ENCODE measurements at regions not wholly inside any gene's neighbourhood (a gene's known extent, or its start where the extent isn't known, plus 50 kb on each side); places are given as distances from the start of the nearest gene placed in this dataset.

- ChIA-PET CTCF (no interaction called here), POLR2A (no interaction called here)
- H3K27ac Mint-ChIP-seq, result no peak overlapping the region
- Histone ChIP-seq H3K4me2 (replicated peaks; ENCODE audit: low read depth, low read length, poor library complexity, severe bottlenecking) (no peak overlapping the region), H3K27me3 (replicated peaks in 1 of 4; ENCODE audit: control extremely low read depth in 1 of 4, control insufficient read depth in 3 of 4, insufficient read depth in 4 of 4, low read length in 3 of 4) (no peaks in the 10 kb centered on the region), H3K9me3 (ENCODE audit: control extremely low read depth in 1 of 3, control insufficient read depth in 2 of 3, insufficient read depth in 1 of 3, low read length in 2 of 3) (no peaks in the 10 kb centered on the region), H4K20me1 (ENCODE audit: control insufficient read depth, insufficient read depth, low read length, poor library complexity, severe bottlenecking) (no peaks in the 10 kb centered on the region), H3K4me1 (ENCODE audit: control insufficient read depth in 2 of 2, insufficient read depth in 2 of 2, low read length in 2 of 2) (no peaks in the 10 kb centered on the region), H3K36me3 (replicated peaks in 1 of 2; ENCODE audit: control extremely low read depth in 1 of 2, control insufficient read depth in 1 of 2, extremely low read depth in 1 of 2, insufficient read depth in 2 of 2, low read length in 1 of 2) (no peaks in the 10 kb centered on the region), H3K27ac (ENCODE audit: low read length in 2 of 2) (no peak overlapping the region), H3K79me2 (ENCODE audit: control insufficient read depth, insufficient read depth, low read length) (no peaks in the 10 kb centered on the region), H3K9ac (ENCODE audit: low read length) (no peak overlapping the region), H3K4me3 (ENCODE audit: control extremely low read depth in 1 of 5, extremely low read depth in 1 of 5, insufficient read depth in 1 of 5, low read depth in 2 of 5, low read length in 4 of 5) (no peak overlapping the region), H2AFZ (ENCODE audit: insufficient read depth, low read depth, low read length, poor library complexity, severe bottlenecking) (no peak overlapping the region)
- H3K9me3 Mint-ChIP-seq (ENCODE audit: insufficient read depth), result no peaks in the 10 kb centered on the region
- H3K4me3 Mint-ChIP-seq, result no peak overlapping the region
- WGBS (ENCODE audit: insufficient coverage), result 50% methylated on average over 2 of the region's 5 CpGs
- intact Hi-C loops (cut with micrococcal nuclease), result no loop called here
- no peaks in the 10 kb centered on the region for H3K27me3 Mint-ChIP-seq
- DNase-seq (no peak), ATAC-seq (ENCODE audit: low read depth) (no peak)
- no peaks in the 10 kb centered on the region for H3K4me1 Mint-ChIP-seq
- TF ChIP-seq EZH2 (IDR thresholded peaks at IDR 0.05; ENCODE audit: borderline replicate concordance, insufficient read depth, low read depth, low read length, poor library complexity, severe bottlenecking) (no peak), CTCF (IDR thresholded peaks at IDR 0.05) (no peak)
Measured at GRCh38 chrX:124641737-124642491, 295.6 kb downstream of the SH2D1A start.

DNA sequence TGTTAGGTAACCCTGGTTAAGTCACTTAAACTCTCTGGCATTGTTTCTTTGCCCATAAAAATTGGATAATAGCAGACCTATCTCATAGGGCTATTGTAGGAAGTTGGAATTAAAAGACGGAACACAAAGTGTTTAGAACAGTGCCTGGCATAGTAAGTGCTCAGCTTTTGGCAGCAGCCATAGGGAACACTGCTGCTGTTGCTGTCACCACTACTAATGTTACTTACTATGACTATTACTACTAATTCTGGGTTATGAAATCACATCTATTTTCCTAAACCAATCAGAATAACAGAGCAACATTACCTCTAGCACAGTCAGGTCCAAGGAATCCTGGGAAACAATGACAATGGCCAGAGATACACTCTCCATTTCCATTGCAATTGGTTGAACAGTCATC, 300.0 kb downstream of the SH2D1A start:
- H3K9me3 ChIP-seq (ENCODE audit: control extremely low read depth in 1 of 3, control insufficient read depth in 2 of 3, insufficient read depth in 1 of 3, low read length in 2 of 3), result no peaks in the 10 kb centered on the region
- no peaks in the 10 kb centered on the region for H4K20me1 ChIP-seq (ENCODE audit: control insufficient read depth, insufficient read depth, low read length, poor library complexity, severe bottlenecking)
- POLR2A ChIA-PET, result no interaction called here
- CTCF ChIA-PET, result no interaction called here
- no peak overlapping the region for H3K4me2 ChIP-seq (replicated peaks; ENCODE audit: low read depth, low read length, poor library complexity, severe bottlenecking)
- TF ChIP-seq EZH2 (IDR thresholded peaks at IDR 0.05; ENCODE audit: borderline replicate concordance, insufficient read depth, low read depth, low read length, poor library complexity, severe bottlenecking), result no peak
- no peak for TF ChIP-seq CTCF (IDR thresholded peaks at IDR 0.05)
- intact Hi-C loops (cut with micrococcal nuclease), result no loop called here
- H3K27ac ChIP-seq (ENCODE audit: low read length in 2 of 2), result no peak overlapping the region
- Mint-ChIP-seq H3K4me1 (no peaks in the 10 kb centered on the region), H3K27ac (no peak overlapping the region), H3K9me3 (ENCODE audit: insufficient read depth) (no peaks in the 10 kb centered on the region), H3K4me3 (no peak overlapping the region), H3K27me3 (no peaks in the 10 kb centered on the region)
- H3K36me3 ChIP-seq (replicated peaks in 1 of 2; ENCODE audit: control extremely low read depth in 1 of 2, control insufficient read depth in 1 of 2, extremely low read depth in 1 of 2, insufficient read depth in 2 of 2, low read length in 1 of 2), result no peaks in the 10 kb centered on the region
- no peak overlapping the region for H3K4me3 ChIP-seq (ENCODE audit: control extremely low read depth in 1 of 5, extremely low read depth in 1 of 5, insufficient read depth in 1 of 5, low read depth in 2 of 5, low read length in 4 of 5)
- H3K9ac ChIP-seq (ENCODE audit: low read length), result no peak overlapping the region
- no peak for DNase-seq
- no peak overlapping the region for H2AFZ ChIP-seq (ENCODE audit: insufficient read depth, low read depth, low read length, poor library complexity, severe bottlenecking)
- H3K79me2 ChIP-seq (ENCODE audit: control insufficient read depth, insufficient read depth, low read length), result no peaks in the 10 kb centered on the region
- no peaks in the 10 kb centered on the region for H3K27me3 ChIP-seq (replicated peaks in 1 of 4; ENCODE audit: control extremely low read depth in 1 of 4, control insufficient read depth in 3 of 4, insufficient read depth in 4 of 4, low read length in 3 of 4)
- no CpG with 5 or more reads among the region's 1 CpG for WGBS (ENCODE audit: insufficient coverage)
- ATAC-seq (ENCODE audit: low read depth), result no peak
- no peaks in the 10 kb centered on the region for H3K4me1 ChIP-seq (ENCODE audit: control insufficient read depth in 2 of 2, insufficient read depth in 2 of 2, low read length in 2 of 2)
